ENCODE measurements at regions not wholly inside any gene's neighbourhood (a gene's known extent, or its start where the extent isn't known, plus 50 kb on each side); places are given as distances from the start of the nearest gene placed in this dataset.

DNA sequence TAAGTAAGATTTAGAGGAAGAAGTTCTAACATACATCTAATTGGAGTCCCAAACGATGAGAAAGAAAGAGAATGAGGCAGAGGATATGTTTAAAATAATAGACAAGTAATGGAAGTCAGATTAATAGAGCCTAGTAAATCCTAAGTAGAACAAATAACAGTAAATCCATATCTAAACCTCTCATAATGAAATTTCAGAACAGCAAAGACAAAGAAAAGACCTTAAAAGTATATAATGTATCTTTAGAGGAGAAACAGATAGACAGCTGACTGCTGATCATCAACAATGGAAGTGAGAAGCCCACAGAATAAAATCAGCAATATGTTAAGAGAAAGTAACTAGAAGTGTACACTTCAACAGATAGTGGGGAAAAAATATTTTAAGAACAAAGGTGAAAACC, 536.2 kb upstream of the ZFHX3 start:
- H3K27me3 ChIP-seq (ENCODE audit: control insufficient read depth, insufficient read depth, low read length): no peaks in the 10 kb centered on the region
- no peaks in the 10 kb centered on the region for H3K36me3 ChIP-seq (ENCODE audit: control insufficient read depth, insufficient read depth, low read length)
- no peak for DNase-seq
- H3K4me3 ChIP-seq (ENCODE audit: low read length): no peak overlapping the region
- H3K4me1 ChIP-seq (ENCODE audit: control insufficient read depth, insufficient read depth, low read length): no peaks in the 10 kb centered on the region
- no CpG with 5 or more reads among the region's 1 CpG for WGBS (ENCODE audit: insufficient coverage)
- H3K27ac ChIP-seq (ENCODE audit: low read length): no peak overlapping the region
- H3K9me3 ChIP-seq (replicated peaks; ENCODE audit: control insufficient read depth, low read depth, low read length): no peaks in the 10 kb centered on the region

DNA sequence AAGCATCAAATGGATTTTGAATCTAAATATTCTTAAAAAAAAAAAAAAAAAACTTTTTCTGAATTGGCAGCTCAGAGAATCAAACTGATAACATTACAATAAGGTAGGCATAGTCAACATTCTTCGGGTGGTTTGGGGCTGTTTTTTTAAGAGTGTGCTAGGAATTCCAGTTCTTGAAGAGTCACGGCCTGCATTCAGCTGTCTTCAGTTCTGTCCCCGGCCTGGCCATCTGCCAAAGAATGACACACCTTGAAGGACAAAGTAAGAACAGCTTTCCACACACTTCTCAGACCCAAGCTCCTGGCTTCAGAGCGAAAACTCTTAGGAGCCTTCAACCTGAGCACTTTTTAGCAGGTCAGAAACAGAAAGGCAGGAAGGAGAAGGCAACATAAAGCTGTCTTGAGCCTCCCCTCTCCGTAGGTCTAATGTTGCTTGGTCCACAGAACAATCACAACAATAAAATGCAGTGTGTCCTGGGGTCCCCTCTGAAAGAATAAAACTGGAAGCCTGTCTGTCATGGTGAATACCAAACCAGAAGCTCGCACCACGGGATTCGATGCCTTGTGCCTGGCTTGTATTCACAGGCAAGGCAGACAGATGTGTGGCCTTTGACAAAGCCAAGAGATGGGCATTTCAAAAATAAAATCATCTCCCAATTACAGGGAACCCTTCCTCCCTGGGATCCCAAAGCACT, 524.4 kb upstream of the ZFHX3 start:
- Histone ChIP-seq H3K4me1 (ENCODE audit: control insufficient read depth, insufficient read depth, low read length) (peaks cover 5% of the 10 kb centered on the region), H3K27ac (ENCODE audit: low read length) (peak overlapping the region; percentile 39), H3K36me3 (ENCODE audit: control insufficient read depth, insufficient read depth, low read length) (no peaks in the 10 kb centered on the region), H3K4me3 (ENCODE audit: low read length) (no peak overlapping the region), H3K27me3 (ENCODE audit: control insufficient read depth, insufficient read depth, low read length) (no peaks in the 10 kb centered on the region), H3K9me3 (replicated peaks; ENCODE audit: control insufficient read depth, low read depth, low read length) (no peaks in the 10 kb centered on the region)
- WGBS (ENCODE audit: insufficient coverage): 50% methylated on average over 4 of the region's 8 CpGs
- peak; percentile 57 for DNase-seq

DNA sequence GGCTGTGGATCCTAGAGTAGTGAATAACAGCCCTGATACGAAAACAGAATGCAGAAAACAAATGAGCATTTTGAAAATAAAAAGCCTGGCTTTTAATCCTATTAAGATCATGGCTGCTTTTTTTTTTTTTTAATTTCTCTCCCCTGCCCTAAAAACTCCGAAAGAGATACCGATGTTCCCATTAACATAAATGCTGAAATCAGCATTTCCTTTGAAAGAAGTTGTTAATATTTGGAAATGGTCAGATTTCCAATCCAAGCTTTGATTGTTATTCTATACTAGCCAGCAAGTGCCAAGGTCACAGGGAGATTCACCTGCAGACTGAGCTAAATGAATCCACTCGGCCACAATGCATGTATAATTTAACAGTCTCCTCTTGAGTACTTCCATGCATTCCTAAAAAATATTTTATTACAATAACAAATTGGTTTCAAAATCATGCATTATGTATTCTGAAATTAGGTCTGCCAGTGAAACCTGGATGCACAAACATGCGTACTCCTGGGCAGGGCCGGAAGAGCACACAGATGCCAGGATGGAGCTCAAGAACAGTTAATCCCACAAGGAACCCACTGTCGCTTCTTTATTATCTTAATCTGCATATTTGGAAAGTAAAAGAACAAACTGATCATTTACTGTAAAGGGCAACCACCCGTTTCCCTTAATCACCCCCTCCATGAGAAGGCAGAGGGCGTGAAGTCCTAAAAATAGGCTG, 521.5 kb upstream of the ZFHX3 start:
- no peaks in the 10 kb centered on the region for H3K9me3 ChIP-seq (replicated peaks; ENCODE audit: control insufficient read depth, low read depth, low read length)
- 85% methylated on average over 4 of the region's 9 CpGs for WGBS (ENCODE audit: insufficient coverage)
- peaks cover 5% of the 10 kb centered on the region for H3K4me1 ChIP-seq (ENCODE audit: control insufficient read depth, insufficient read depth, low read length)
- no peaks in the 10 kb centered on the region for H3K27me3 ChIP-seq (ENCODE audit: control insufficient read depth, insufficient read depth, low read length)
- no peak overlapping the region for H3K27ac ChIP-seq (ENCODE audit: low read length)
- DNase-seq: no peak
- no peak overlapping the region for H3K4me3 ChIP-seq (ENCODE audit: low read length)
- no peaks in the 10 kb centered on the region for H3K36me3 ChIP-seq (ENCODE audit: control insufficient read depth, insufficient read depth, low read length)

DNA sequence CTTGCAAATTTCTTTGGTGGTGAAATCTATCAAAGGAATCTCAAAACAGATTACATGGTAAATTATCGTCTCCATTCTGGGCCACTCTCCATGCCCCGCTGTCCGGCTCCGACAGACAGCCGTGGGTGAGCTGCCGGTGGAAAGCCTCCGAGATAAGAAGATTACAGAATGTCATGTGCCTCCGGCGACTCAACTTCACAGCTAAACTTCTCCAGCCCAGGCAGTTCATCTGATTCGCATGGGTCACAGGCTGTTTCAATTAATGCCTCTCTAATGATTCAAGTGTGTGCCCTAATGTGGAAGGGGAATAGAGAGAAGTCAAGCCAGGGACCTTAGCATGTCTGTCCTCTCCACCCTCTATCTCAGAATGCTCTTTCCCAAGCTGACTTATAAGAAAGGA, 520.8 kb upstream of the ZFHX3 start:
- H3K27ac ChIP-seq (ENCODE audit: low read length): no peak overlapping the region
- H3K27me3 ChIP-seq (ENCODE audit: control insufficient read depth, insufficient read depth, low read length): no peaks in the 10 kb centered on the region
- H3K9me3 ChIP-seq (replicated peaks; ENCODE audit: control insufficient read depth, low read depth, low read length): no peaks in the 10 kb centered on the region
- no peaks in the 10 kb centered on the region for H3K36me3 ChIP-seq (ENCODE audit: control insufficient read depth, insufficient read depth, low read length)
- no peak overlapping the region for H3K4me3 ChIP-seq (ENCODE audit: low read length)
- no peak for DNase-seq
- WGBS (ENCODE audit: insufficient coverage): 82% methylated on average over 7 of the region's 10 CpGs
- peaks cover 5% of the 10 kb centered on the region for H3K4me1 ChIP-seq (ENCODE audit: control insufficient read depth, insufficient read depth, low read length)

DNA sequence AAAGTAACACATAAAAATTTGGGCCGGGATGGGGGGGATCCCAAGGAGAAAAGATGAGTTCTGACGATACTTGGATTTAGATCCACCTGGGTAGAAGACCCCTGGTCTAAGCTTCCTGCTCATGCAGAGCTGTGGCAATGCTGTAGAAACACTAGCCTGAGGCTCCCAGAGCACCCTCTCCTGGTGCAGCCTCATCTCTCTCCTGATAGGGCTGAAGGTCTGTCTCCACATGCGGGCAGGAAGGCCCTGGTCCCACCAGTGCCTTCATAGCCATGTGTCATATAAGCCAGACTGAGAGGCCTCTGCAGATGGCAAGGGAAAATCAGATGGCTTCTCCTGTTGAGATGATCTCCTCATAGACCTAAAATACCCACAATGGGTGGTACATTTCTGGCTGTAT, 518.0 kb upstream of the ZFHX3 start:
- H3K4me3 ChIP-seq (ENCODE audit: low read length): no peak overlapping the region
- no peaks in the 10 kb centered on the region for H3K36me3 ChIP-seq (ENCODE audit: control insufficient read depth, insufficient read depth, low read length)
- DNase-seq: no peak
- H3K27me3 ChIP-seq (ENCODE audit: control insufficient read depth, insufficient read depth, low read length): no peaks in the 10 kb centered on the region
- whole genome bisulfite sequencing (ENCODE audit: insufficient coverage): 88% methylated on average over 2 of the region's 3 CpGs
- no peaks in the 10 kb centered on the region for H3K4me1 ChIP-seq (ENCODE audit: control insufficient read depth, insufficient read depth, low read length)
- H3K27ac ChIP-seq (ENCODE audit: low read length): no peak overlapping the region
- H3K9me3 ChIP-seq (replicated peaks; ENCODE audit: control insufficient read depth, low read depth, low read length): no peaks in the 10 kb centered on the region

DNA sequence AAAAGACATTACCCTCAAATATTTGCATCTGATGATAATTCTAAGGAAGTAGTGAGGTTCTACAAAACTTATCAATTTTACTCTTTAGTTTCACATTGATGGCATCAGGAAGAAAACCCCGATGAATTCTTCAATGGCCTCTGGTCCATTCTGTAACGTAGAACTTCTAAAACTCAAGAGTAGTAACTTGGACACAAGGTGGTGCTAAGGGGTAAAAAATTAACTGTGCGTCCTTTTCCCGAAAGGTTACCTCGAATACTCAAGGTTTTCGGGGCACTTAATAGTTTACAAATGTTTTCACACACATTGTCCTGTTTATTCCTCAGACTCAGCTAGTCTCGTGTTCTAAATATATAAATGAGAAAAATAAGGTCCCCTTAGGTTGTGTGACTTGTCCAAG, 517.3 kb upstream of the ZFHX3 start:
- no CpG with 5 or more reads among the region's 7 CpGs for whole genome bisulfite sequencing (ENCODE audit: insufficient coverage)
- peak; percentile 31 for DNase-seq
- H3K4me3 ChIP-seq (ENCODE audit: low read length): no peak overlapping the region

DNA sequence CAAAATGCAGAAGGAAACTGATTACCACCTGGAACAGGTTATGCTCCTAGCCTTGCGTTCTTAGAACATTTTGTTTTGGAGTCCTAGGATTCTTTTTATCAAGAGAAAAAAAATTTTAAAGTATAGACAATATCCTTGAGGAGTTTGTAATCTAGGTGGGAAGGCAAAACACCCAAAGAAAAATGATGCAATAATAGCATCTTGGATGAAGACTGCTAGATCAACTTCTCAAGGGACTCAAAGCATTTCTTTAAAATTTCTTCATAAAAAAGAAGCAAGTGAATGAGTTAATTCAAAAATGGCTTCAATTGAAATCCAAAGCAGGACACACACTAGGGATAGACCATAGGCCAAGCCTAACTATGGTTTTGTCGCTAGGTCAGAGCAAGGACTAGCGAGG, 515.8 kb upstream of the ZFHX3 start:
- no CpG with 5 or more reads among the region's 3 CpGs for WGBS (ENCODE audit: insufficient coverage)

More for the DNA sequence above, 517.3 kb upstream of the ZFHX3 start:
- no peaks in the 10 kb centered on the region for H3K4me1 ChIP-seq (ENCODE audit: control insufficient read depth, insufficient read depth, low read length)
- H3K27me3 ChIP-seq (ENCODE audit: control insufficient read depth, insufficient read depth, low read length): no peaks in the 10 kb centered on the region
- H3K27ac ChIP-seq (ENCODE audit: low read length): no peak overlapping the region
- H3K36me3 ChIP-seq (ENCODE audit: control insufficient read depth, insufficient read depth, low read length): no peaks in the 10 kb centered on the region
- H3K9me3 ChIP-seq (replicated peaks; ENCODE audit: control insufficient read depth, low read depth, low read length): no peaks in the 10 kb centered on the region

DNA sequence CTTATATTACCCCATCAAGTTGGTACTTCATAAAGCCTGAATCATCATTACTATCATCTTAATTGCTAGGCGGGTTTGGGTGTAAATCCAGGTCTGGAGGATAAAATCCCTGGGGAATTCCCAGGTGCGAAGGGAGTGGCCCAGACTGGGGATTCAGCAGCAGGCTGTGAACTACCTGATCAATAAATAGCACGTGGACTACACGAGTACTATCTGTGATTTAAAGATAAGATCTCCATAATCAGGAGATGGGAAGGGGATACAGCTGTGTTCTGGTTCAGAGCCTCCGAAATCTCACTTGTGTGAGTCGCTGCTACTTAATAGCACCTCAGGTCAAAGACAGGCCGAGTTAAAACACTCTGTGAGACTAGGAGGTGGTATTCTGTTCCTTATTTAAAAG, 512.6 kb upstream of the ZFHX3 start:
- no peaks in the 10 kb centered on the region for H3K27me3 ChIP-seq (ENCODE audit: control insufficient read depth, insufficient read depth, low read length)
- no peak for DNase-seq
- H3K36me3 ChIP-seq (ENCODE audit: control insufficient read depth, insufficient read depth, low read length): no peaks in the 10 kb centered on the region
- no peak overlapping the region for H3K27ac ChIP-seq (ENCODE audit: low read length)
- no peak overlapping the region for H3K4me3 ChIP-seq (ENCODE audit: low read length)
- WGBS (ENCODE audit: insufficient coverage): 54% methylated on average over 4 of the region's 7 CpGs
- H3K4me1 ChIP-seq (ENCODE audit: control insufficient read depth, insufficient read depth, low read length): no peaks in the 10 kb centered on the region
- no peaks in the 10 kb centered on the region for H3K9me3 ChIP-seq (replicated peaks; ENCODE audit: control insufficient read depth, low read depth, low read length)

More for the DNA sequence above, 515.8 kb upstream of the ZFHX3 start:
- Histone ChIP-seq H3K4me1 (ENCODE audit: control insufficient read depth, insufficient read depth, low read length) (no peaks in the 10 kb centered on the region), H3K27ac (ENCODE audit: low read length) (no peak overlapping the region), H3K9me3 (replicated peaks; ENCODE audit: control insufficient read depth, low read depth, low read length) (no peaks in the 10 kb centered on the region), H3K4me3 (ENCODE audit: low read length) (no peak overlapping the region), H3K27me3 (ENCODE audit: control insufficient read depth, insufficient read depth, low read length) (no peaks in the 10 kb centered on the region), H3K36me3 (ENCODE audit: control insufficient read depth, insufficient read depth, low read length) (no peaks in the 10 kb centered on the region)
- no peak for DNase-seq

DNA sequence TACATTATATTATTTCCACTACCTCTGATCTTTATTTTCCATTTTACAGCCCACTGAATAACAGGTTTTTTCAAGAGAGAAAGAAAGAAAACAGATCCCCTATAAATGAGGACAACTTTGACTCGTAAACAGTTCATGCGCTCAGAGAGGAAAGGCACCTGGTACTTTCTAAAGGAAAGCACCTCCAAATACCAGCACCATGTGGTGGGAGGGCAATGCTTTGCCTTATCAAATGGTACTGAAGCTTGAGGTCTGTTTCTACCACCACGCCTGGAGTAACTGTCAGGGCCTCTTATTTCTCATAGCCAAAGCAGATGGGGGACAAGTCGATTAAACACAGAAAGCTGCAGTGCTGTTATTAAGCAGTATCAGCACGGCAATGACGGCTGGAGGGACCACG, 510.3 kb upstream of the ZFHX3 start:
- Histone ChIP-seq H3K27me3 (ENCODE audit: control insufficient read depth, insufficient read depth, low read length) (no peaks in the 10 kb centered on the region), H3K4me3 (ENCODE audit: low read length) (no peak overlapping the region), H3K36me3 (ENCODE audit: control insufficient read depth, insufficient read depth, low read length) (no peaks in the 10 kb centered on the region), H3K27ac (ENCODE audit: low read length) (no peak overlapping the region), H3K9me3 (replicated peaks; ENCODE audit: control insufficient read depth, low read depth, low read length) (no peaks in the 10 kb centered on the region), H3K4me1 (ENCODE audit: control insufficient read depth, insufficient read depth, low read length) (no peaks in the 10 kb centered on the region)
- no peak for DNase-seq
- WGBS (ENCODE audit: insufficient coverage): no CpG with 5 or more reads among the region's 7 CpGs

DNA sequence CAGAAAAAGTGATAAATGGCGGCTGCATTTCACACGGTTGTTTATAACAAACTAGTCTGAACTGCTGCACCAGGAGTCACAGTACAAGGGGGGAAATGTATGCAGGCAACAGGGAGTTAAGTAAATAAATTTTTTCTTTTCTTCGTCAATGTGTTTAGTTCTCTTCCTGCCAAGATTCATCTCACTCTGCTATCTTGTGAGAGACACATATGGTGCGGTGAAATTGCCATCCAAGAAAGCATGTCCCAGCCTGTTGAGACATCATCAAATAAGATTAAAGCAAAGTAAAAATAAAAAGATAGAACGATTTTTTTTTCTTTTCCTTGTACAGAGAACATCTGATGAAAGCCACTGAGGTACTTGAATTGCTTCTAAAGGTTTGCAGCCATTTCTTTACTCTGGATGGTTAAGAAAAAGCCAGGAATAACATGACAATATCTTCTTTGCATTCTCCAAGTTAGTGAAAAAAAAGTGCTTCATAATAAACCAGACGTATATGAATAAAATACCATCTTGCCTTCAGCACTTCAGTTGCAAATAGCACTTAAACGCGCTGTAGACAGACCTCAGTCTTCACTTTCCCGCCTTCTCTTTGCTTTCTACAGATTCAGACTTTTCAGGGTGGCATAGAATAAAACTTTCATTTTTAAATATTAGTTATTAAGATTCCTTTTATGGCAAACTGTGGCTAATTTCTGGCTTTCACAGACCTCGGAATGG, 506.2 kb upstream of the ZFHX3 start:
- Histone ChIP-seq H3K9me3 (replicated peaks; ENCODE audit: control insufficient read depth, low read depth, low read length) (no peaks in the 10 kb centered on the region), H3K27me3 (ENCODE audit: control insufficient read depth, insufficient read depth, low read length) (peaks cover 3% of the 10 kb centered on the region), H3K4me1 (ENCODE audit: control insufficient read depth, insufficient read depth, low read length) (no peaks in the 10 kb centered on the region), H3K27ac (ENCODE audit: low read length) (no peak overlapping the region), H3K4me3 (ENCODE audit: low read length) (no peak overlapping the region), H3K36me3 (ENCODE audit: control insufficient read depth, insufficient read depth, low read length) (no peaks in the 10 kb centered on the region)
- 72% methylated on average over 2 of the region's 10 CpGs for WGBS (ENCODE audit: insufficient coverage)
- DNase-seq: peak; percentile 16
